Astrocyte (in vitro differentiated cells and primary cell): ENCODE measurements at regions not wholly inside any gene's neighbourhood (a gene's known extent, or its start where the extent isn't known, plus 50 kb on each side); places are given as distances from the start of the nearest gene placed in this dataset.

Experiments used
- CTCF ChIP-seq: IDR thresholded peaks from 2 replicates; pipeline ENCODE4 v1.5.1; 2011; ENCODE audit warnings: low read depth, mild to moderate bottlenecking, inconsistent platforms, low read length, moderate library complexity; ENCODE audit not compliant: insufficient read depth
- EZH2 ChIP-seq: IDR thresholded peaks from 2 replicates; pipeline ENCODE4 v1.6.1; 2012; ENCODE audit warnings: mild to moderate bottlenecking, low read length, inconsistent platforms; ENCODE audit not compliant: insufficient read depth

GRCh38 chr6:130500693-130501092 lies 134.9 kb downstream of the TMEM200A start:
- TF ChIP-seq EZH2 (no peak), CTCF (no peak)
